AG08395 (cell line): ENCODE measurements at regions not wholly inside any gene's neighbourhood (a gene's known extent, or its start where the extent isn't known, plus 50 kb on each side); places are given as distances from the start of the nearest gene placed in this dataset.
"Not testable (repeated sequence)": the region's sequence is repeated elsewhere in the genome, so short reads cannot be mapped to it uniquely, and the experiment has no call there.

Experiments used
- DNase-seq: peaks from one replicate; pipeline ENCODE4 v3.0.0; 2012; ENCODE audit warnings: mixed read lengths, low spot score

- not testable (repeated sequence) for DNase-seq
Measured at GRCh38 chr19:28434794-28435193, 778.2 kb downstream of the UQCRFS1 start.

GRCh38 chr19:28434365-28434764 lies 778.6 kb downstream of the UQCRFS1 start:
- not testable (repeated sequence) for DNase-seq

DNA sequence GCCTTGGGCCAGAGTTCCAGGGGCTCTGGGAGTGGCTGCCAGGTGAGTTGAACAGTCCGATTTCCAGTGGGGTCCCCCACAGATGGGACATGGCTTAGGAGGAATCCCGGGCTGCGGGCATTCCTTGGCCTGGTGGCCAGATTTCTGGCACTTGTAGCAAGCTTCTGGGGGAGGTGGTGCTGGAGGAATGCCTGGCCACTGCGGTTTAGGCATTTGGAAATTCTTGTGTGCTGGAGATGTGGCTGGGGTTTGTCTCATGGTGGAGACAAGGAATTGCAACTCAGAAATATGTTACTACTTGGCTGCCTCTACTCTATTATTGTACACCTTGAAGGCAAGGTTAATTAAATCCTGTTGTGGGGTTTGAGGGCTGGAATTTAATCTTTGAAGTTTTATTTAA lies 779.8 kb downstream of the UQCRFS1 start:
- DNase-seq, result not testable (repeated sequence)

DNA sequence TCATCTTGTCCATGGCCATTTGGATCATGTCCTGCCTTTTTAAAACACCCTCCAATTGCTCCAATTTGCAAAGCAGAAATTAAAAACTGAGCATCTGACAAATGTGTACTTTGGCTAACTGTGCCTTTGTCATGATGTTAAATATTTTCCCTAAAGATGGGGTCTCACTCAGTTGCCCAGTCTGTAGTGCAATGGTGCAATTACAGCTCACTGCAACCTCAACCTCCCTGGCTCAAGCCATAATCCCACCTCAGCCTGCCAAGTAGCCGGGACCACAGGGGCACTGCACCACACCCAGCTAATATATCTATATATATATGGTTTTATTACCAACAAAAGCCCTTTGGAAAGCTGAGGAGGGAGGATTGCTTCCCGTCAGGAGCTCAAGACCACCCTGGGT lies 782.7 kb downstream of the UQCRFS1 start:
- no peak for DNase-seq

- DNase-seq, result no peak
Measured at GRCh38 chr19:28429356-28429755, 783.6 kb downstream of the UQCRFS1 start.

DNA sequence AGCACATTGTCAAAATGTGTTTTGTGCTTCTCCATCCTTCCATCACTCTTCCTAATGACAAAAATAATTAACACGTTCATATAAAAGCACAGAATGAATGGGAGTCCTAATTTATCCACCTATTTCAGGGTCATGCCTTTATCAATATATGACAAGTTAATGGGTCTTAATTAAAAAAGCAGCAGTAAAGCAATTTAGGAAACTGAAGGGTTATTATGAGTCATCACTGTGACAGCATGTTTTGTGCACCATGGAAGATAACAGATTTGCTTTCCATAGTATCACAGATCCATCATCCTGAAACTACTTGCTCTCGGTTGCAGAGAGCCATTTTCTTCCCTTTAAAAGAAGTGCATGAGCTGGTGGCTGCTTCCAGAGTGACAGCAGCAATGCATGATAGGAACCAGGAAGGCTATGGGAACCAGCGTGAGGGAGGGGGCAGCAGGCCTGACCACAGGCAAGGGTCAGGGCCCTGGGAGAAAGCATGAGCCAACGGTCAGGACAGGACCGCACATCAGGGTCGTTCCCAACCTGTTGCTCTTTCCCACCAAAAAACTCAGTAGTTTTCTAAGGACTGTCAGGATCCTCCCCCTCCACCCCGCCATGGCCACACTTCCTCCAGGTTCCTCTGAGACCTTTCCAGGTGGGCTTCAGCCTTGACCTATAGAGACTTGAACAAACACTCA lies 784.1 kb downstream of the UQCRFS1 start:
- no peak for DNase-seq

DNA sequence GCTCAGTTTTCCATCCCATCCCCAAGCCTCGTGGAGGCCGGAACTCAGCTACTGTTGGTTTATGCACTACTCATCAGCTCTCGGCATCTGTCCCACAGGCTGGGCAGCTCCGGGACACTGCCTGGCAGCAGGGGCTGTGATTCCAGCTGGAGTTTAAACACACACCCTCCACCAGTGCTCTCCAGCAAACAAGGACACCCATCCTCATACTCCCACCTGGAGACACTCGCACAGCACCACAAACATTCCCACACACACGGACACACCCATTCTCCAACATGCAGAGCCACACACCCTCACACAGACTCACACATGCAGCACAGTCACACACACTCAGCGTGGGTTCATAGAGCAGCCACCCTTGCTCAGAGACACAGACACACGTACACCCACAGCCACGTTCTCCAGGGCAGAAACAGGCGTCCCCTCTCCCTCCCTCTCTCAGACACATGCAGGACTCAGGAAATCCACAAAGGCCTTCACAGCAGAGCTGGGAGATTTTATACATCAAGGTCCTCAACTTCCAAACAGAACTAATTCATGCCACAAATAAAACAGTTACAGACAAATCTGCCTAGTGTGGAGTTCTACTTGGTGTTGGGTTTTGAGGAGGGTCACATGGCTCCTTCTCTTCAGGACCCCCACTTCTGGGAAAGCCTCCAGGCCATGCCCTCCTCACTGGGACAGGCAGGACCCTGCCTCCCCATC lies 785.4 kb downstream of the UQCRFS1 start:
- DNase-seq, result peak; percentile 10

DNA sequence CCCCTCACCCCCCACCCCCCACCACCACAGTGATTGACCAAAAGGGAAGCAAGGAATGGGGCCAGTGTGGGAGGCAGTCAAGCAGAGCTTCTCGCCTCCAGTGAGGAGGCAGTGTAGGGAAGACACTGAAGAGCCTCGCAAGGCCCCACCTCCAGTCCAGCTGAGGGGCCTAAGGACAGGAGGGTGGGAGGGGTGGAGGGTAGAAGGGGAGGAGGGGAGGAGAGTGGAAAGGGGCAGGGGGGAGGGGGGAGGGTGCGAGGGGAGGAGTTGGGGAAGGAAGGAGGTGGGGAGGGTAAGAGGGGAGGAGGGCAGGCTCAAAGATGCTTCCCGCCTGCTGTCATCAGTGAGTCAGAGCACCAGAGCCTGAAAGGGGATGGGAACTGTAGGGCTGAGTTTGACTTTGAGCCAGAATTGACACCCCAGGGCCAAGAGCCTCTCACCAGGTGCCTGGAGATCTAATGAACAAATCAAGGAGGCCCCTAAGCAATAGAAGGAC lies 786.2 kb downstream of the UQCRFS1 start:
- peak; percentile 25 for DNase-seq

DNA sequence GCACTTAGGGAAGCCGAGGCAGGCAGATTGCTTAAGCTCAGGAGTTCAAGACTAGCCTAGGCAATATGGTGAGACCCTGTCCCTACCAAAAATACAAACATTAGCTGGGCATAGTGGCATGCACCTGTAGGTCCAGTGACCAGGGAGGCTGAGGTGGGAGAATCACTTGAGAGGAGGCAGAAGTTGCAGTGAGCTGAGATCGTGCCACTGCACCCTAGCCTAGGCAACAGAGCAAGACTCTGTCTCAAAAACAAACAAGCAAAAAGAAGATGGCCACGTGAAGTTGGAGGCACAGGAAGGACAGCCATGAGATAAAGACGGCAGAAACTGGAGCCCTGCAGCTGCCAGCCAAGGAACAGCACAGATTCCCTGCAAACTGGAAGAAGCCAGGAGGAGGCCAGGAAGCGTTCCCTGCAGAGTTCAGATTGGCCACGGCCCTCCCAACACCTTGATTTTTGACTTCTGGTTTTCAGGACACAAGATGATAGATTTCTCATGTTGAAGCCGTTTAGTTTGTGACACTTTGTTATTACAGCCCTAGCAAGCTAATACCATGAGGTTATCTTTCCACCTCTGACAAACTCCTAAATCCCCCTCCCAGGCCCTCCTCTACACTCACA lies 786.7 kb downstream of the UQCRFS1 start:
- DNase-seq, result no peak

DNA sequence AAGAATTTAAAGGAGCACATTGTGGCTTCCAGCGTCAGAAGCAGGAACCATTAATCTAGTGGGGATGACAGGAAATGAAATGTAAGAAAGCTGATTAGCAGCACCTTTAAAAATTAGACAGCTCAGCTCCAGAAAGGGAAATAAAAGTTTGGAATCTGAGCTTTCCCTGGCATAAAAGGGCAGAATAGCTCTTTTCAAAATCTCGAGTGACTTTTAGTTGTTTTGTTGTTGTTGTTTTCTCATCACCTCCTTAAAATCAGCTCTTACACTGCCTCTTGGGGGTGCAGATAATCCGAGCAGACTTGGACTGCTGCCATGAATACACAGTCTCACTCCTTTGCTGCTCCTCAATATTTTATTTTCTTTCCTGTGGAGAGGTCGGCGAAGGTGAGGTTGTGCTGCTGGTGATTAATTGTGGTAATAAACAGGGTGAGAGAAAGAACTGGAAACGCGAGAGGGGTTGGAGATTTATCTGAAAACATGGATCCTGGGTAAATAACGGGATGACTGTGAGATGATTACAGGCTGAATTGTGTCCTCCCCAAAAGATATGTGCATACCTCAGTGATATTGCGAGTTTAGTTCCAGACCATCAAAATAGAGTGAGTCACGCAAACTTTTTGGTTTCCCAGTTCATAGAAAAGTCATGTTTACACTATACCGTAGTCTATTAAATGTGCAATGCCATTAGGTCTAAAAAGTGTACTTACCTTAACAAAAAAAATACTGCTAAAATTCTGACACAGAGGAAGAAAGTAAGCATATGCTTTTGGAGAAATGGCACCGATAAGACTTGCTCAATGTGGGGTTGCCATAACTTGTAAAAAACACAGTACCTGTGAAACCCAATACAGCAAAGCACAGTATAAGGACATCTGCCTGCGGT lies 787.7 kb downstream of the UQCRFS1 start:
- no peak for DNase-seq

DNA sequence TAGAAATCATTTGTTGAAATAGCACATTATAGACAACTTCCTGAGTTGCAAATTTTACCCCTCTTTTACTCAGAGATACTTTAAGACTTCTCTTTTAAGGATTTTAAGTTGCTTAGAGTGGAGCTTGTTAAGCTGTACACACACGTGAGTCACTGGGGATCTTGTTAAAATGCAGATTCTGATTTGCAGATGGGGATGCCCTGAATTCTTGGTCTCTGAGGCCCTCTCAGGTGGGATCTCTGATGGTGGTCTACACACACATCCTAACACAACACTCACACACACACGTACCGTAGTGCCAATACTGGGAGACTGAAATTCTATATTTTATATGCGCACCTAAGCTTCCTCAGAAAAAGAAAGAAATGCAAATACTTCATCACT lies 788.3 kb downstream of the UQCRFS1 start:
- DNase-seq, result no peak

DNA sequence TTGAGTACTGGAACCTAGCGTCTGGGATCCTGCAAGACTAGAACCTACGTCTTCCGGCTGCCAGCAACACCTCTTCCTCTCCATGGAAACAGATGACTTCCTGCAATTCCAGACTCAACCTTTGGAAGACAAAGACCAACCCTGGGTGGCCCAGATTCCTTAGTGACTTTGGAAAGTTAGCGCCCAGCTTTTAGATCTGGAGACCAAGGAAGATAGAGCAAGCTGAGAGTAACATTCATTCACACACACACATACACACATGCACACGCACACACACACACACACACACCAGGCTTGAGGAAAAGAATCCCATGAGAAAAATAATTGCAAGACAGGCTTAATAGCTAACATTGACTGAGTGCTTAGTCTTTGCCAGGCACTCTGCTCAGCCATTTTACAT lies 788.9 kb downstream of the UQCRFS1 start:
- DNase-seq, result no peak

GRCh38 chr19:28422791-28423650 lies 789.9 kb downstream of the UQCRFS1 start:
- DNase-seq, result no peak

- DNase-seq, result no peak
Measured at GRCh38 chr19:28422046-28422445, 790.9 kb downstream of the UQCRFS1 start.

DNA sequence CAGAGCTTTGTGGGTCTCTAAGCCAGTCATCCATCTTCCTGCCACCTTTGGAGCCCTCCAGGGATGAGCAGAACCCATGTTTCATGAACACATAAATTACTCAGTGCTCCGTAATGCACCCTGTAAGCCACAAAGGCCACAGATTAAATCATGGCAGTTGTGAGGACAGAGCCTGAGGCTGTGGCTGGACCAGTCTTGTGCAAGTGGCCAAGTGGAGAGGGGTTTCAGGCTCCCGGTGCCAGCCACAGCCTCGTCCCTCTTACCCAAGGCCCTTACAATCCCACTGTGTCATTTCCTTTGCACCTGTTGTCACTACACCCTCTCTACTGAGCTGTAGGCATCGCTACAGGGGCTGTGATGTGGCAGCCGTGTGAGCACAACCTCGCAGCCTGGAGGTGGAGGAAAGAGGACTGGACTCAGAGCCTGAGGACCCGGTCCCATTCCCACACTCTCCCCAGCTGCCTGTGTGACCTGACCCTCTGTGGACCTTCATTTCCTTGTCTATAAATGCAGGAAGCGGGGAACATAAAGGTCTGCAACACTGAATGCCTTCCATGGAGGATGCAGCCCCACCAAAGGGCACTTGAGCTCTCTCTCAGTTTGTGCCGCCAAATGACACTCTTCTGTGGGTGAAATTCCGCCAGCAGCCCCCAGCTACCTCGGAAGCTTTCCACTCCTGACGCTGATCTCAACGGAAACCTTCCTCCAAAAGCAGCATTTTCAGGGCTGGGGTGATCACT lies 792.0 kb downstream of the UQCRFS1 start:
- DNase-seq, result no peak

GRCh38 chr19:28419312-28419711 lies 793.6 kb downstream of the UQCRFS1 start:
- no peak for DNase-seq

- no peak for DNase-seq
Measured at GRCh38 chr19:28417361-28417760, 795.6 kb downstream of the UQCRFS1 start.

- DNase-seq, result no peak
Measured at GRCh38 chr19:28416245-28416644, 796.7 kb downstream of the UQCRFS1 start.

- DNase-seq, result no peak
Measured at GRCh38 chr19:28414748-28415147, 798.2 kb downstream of the UQCRFS1 start.

- DNase-seq, result no peak
Measured at GRCh38 chr19:28409859-28410258, 803.1 kb downstream of the UQCRFS1 start.
